ENCODE measurements at regions not wholly inside any gene's neighbourhood (a gene's known extent, or its start where the extent isn't known, plus 50 kb on each side); places are given as distances from the start of the nearest gene placed in this dataset.

- H3K4me3 Mint-ChIP-seq: no peak overlapping the region
- CTCF ChIA-PET: no interaction called here
Measured at GRCh38 chr7:41870461-41871138, 167.7 kb upstream of the INHBA start.

More at GRCh38 chr7:41870461-41871138, 167.7 kb upstream of the INHBA start:
- DNase-seq (no peak), ATAC-seq (ENCODE audit: low read depth) (no peak)
- H3K36me3 ChIP-seq (replicated peaks in 1 of 2; ENCODE audit: control extremely low read depth in 1 of 2, control insufficient read depth in 1 of 2, extremely low read depth in 1 of 2, insufficient read depth in 2 of 2, low read length in 1 of 2): no peaks in the 10 kb centered on the region
- no peak overlapping the region for H3K9ac ChIP-seq (ENCODE audit: low read length)
- TF ChIP-seq EZH2 (IDR thresholded peaks at IDR 0.05; ENCODE audit: borderline replicate concordance, insufficient read depth, low read depth, low read length, poor library complexity, severe bottlenecking): no peak
- TF ChIP-seq CTCF (IDR thresholded peaks at IDR 0.05): no peak
- no CpG with 5 or more reads among the region's 1 CpG for WGBS (ENCODE audit: insufficient coverage)
- no peaks in the 10 kb centered on the region for H4K20me1 ChIP-seq (ENCODE audit: control insufficient read depth, insufficient read depth, low read length, poor library complexity, severe bottlenecking)
- no peaks in the 10 kb centered on the region for H3K27me3 Mint-ChIP-seq
- no peak overlapping the region for H3K27ac Mint-ChIP-seq
- no peak overlapping the region for H3K4me3 ChIP-seq (ENCODE audit: control extremely low read depth in 1 of 5, extremely low read depth in 1 of 5, insufficient read depth in 1 of 5, low read depth in 2 of 5, low read length in 4 of 5)
- intact Hi-C loops (cut with micrococcal nuclease): no loop called here
- H3K9me3 ChIP-seq (ENCODE audit: control extremely low read depth in 1 of 3, control insufficient read depth in 2 of 3, insufficient read depth in 1 of 3, low read length in 2 of 3): peaks cover 0 to 7% (median 6%) of the 10 kb centered on the region in 3 donors
- H3K4me2 ChIP-seq (replicated peaks; ENCODE audit: low read depth, low read length, poor library complexity, severe bottlenecking): peak overlapping the region; percentile 11
- POLR2A ChIA-PET: no interaction called here
- no peaks in the 10 kb centered on the region for H3K27me3 ChIP-seq (replicated peaks in 1 of 4; ENCODE audit: control extremely low read depth in 1 of 4, control insufficient read depth in 3 of 4, insufficient read depth in 4 of 4, low read length in 3 of 4)
- peaks cover 35% of the 10 kb centered on the region for H3K4me1 Mint-ChIP-seq
- peaks cover 12 to 13% of the 10 kb centered on the region in 2 donors for H3K4me1 ChIP-seq (ENCODE audit: control insufficient read depth in 2 of 2, insufficient read depth in 2 of 2, low read length in 2 of 2)
- peaks cover 7% of the 10 kb centered on the region for H3K9me3 Mint-ChIP-seq (ENCODE audit: insufficient read depth)
- H3K79me2 ChIP-seq (ENCODE audit: control insufficient read depth, insufficient read depth, low read length): no peaks in the 10 kb centered on the region
- peak overlapping the region; percentile 11 for H2AFZ ChIP-seq (ENCODE audit: insufficient read depth, low read depth, low read length, poor library complexity, severe bottlenecking)
- no peak overlapping the region for H3K27ac ChIP-seq (ENCODE audit: low read length in 2 of 2)
